ENCODE measurements at regions not wholly inside any gene's neighbourhood (a gene's known extent, or its start where the extent isn't known, plus 50 kb on each side); places are given as distances from the start of the nearest gene placed in this dataset.
A peak's percentile ranks its signal among the peaks of the same experiment; 100 is the strongest.
"Not testable (repeated sequence)": the region's sequence is repeated elsewhere in the genome, so short reads cannot be mapped to it uniquely, and the experiment has no call there.

DNA sequence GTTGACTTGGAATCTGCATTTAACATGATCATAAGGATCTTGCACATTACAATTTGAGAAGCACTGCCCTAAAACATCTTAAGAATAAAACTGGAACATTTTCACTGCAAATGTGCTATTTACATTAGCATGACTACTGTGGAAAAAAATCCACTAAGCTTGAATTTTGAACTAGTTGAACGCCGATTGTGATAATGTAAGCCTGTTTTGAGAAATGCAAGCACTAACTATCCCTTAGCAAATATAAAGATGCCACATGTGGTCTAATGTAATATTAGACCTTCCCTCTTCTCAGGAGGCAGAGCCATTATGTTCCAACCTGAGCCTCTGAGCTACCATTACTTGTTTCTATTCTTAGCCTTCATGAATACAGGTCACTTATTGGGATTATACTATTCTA is 278.0 kb downstream of the SPATA31A6 start:
- H3K4me1 Mint-ChIP-seq; H3K4me3 Mint-ChIP-seq; H3K4me1 ChIP-seq (ENCODE audit: insufficient read depth); H3K27ac Mint-ChIP-seq; H3K36me3 ChIP-seq (ENCODE audit: insufficient read depth); H2AFZ ChIP-seq; H3K9me3 Mint-ChIP-seq; H3K27me3 Mint-ChIP-seq (ENCODE audit: insufficient read depth, low read depth, poor library complexity); H3K9me2 ChIP-seq (ENCODE audit: insufficient read depth); ATAC-seq; H3K36me3 Mint-ChIP-seq (ENCODE audit: low read depth); H3K4me2 ChIP-seq; H3F3A ChIP-seq (replicated peaks; ENCODE audit: low read depth); DNase-seq (ENCODE audit: low spot score); H4K20me1 ChIP-seq (replicated peaks; ENCODE audit: insufficient read depth); H3K27me3 ChIP-seq (ENCODE audit: insufficient read depth); H3K4me3 ChIP-seq; H3K27ac ChIP-seq (ENCODE audit: low read depth); H3K79me2 ChIP-seq (replicated peaks; ENCODE audit: insufficient read depth): not testable (repeated sequence)

DNA sequence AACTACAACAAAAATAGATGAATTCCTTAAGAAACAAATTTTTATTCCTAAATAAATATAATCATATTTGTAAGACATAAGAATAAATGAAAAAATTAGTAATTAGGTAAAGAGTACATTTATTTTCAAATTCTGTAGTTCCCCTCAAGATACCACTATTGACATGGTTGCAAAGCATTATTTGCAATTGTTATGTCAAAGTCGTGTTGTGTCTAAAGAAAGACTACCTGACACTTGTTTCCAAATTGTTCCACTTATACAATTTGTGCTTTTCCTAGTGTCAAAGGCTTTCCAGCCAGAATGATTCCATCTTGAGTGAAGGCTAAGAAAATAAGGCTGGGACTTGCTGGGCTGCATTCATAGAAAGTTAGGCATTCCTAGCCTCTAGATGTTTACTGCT is 278.4 kb downstream of the SPATA31A6 start:
- H3K36me3 Mint-ChIP-seq (ENCODE audit: low read depth); H3K27ac Mint-ChIP-seq; H3K27me3 ChIP-seq (ENCODE audit: insufficient read depth); H3K4me1 ChIP-seq (ENCODE audit: insufficient read depth); H3K27me3 Mint-ChIP-seq (ENCODE audit: insufficient read depth, low read depth, poor library complexity); H3K9me2 ChIP-seq (ENCODE audit: insufficient read depth); H3K4me3 Mint-ChIP-seq; H2AFZ ChIP-seq; H3F3A ChIP-seq (replicated peaks; ENCODE audit: low read depth); H3K9me3 Mint-ChIP-seq; H4K20me1 ChIP-seq (replicated peaks; ENCODE audit: insufficient read depth); H3K4me1 Mint-ChIP-seq; DNase-seq (ENCODE audit: low spot score); H3K36me3 ChIP-seq (ENCODE audit: insufficient read depth); H3K27ac ChIP-seq (ENCODE audit: low read depth); ATAC-seq; H3K79me2 ChIP-seq (replicated peaks; ENCODE audit: insufficient read depth); H3K4me2 ChIP-seq; H3K4me3 ChIP-seq: not testable (repeated sequence)

DNA sequence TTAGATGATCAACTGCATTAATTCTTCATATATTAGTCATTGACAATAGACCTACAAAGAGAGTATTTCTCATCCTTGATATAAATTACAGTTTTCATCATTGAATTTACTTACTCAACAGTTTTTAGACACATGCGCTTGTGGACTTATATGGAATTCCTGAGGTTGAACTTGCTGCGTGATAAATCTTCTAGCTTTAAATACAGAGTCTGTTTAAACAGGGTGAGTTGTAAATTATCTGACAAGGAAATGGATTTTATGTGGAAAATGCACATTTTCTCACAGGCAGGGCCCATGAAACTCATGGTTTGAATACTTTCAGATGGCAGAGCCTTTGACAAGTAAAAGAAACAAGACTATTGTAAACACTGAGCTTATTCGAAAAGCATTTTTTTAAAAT is 280.5 kb downstream of the SPATA31A6 start:
- not testable (repeated sequence) for H4K20me1 ChIP-seq (replicated peaks; ENCODE audit: insufficient read depth); H3K4me1 ChIP-seq (ENCODE audit: insufficient read depth); H3K27me3 Mint-ChIP-seq (ENCODE audit: insufficient read depth, low read depth, poor library complexity); H3K9me3 Mint-ChIP-seq; DNase-seq (ENCODE audit: low spot score); H3K4me3 Mint-ChIP-seq; H3K4me3 ChIP-seq; H3F3A ChIP-seq (replicated peaks; ENCODE audit: low read depth); H3K4me2 ChIP-seq; H3K27ac Mint-ChIP-seq; H3K4me1 Mint-ChIP-seq; H3K36me3 ChIP-seq (ENCODE audit: insufficient read depth); H3K79me2 ChIP-seq (replicated peaks; ENCODE audit: insufficient read depth); H3K27ac ChIP-seq (ENCODE audit: low read depth); H3K9me2 ChIP-seq (ENCODE audit: insufficient read depth); H3K27me3 ChIP-seq (ENCODE audit: insufficient read depth); H3K36me3 Mint-ChIP-seq (ENCODE audit: low read depth); H2AFZ ChIP-seq; ATAC-seq

DNA sequence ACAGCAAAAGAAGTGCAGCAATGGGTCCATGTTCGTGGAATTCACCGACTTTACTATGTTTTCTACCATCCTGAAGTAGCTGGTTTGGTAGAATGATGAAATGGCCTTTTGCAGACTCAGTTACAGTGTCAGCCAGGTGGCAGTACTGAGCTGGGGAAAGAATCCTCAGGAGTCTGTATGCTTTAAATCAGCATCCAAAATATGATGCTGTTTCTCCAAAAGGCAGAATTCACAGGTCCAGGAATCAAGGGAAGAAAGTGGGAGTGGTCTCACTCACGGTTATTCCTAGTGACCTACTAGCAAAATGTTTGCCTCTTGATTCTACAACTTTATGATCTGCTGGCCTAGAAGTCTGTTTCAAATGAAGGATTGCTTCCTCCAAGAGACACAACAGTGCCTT is 287.1 kb downstream of the SPATA31A6 start:
- H3K27ac Mint-ChIP-seq; H3K36me3 ChIP-seq (ENCODE audit: insufficient read depth); H3F3A ChIP-seq (replicated peaks; ENCODE audit: low read depth); H3K4me3 Mint-ChIP-seq; H4K20me1 ChIP-seq (replicated peaks; ENCODE audit: insufficient read depth); H3K9me3 Mint-ChIP-seq; H3K4me2 ChIP-seq; H3K27ac ChIP-seq (ENCODE audit: low read depth); H3K27me3 Mint-ChIP-seq (ENCODE audit: insufficient read depth, low read depth, poor library complexity); H3K36me3 Mint-ChIP-seq (ENCODE audit: low read depth); H3K4me1 Mint-ChIP-seq; H3K4me1 ChIP-seq (ENCODE audit: insufficient read depth); H3K9me2 ChIP-seq (ENCODE audit: insufficient read depth); H3K4me3 ChIP-seq; H3K79me2 ChIP-seq (replicated peaks; ENCODE audit: insufficient read depth); H2AFZ ChIP-seq; H3K27me3 ChIP-seq (ENCODE audit: insufficient read depth); ATAC-seq: not testable (repeated sequence)
- TF ChIP-seq, protein P1, sequence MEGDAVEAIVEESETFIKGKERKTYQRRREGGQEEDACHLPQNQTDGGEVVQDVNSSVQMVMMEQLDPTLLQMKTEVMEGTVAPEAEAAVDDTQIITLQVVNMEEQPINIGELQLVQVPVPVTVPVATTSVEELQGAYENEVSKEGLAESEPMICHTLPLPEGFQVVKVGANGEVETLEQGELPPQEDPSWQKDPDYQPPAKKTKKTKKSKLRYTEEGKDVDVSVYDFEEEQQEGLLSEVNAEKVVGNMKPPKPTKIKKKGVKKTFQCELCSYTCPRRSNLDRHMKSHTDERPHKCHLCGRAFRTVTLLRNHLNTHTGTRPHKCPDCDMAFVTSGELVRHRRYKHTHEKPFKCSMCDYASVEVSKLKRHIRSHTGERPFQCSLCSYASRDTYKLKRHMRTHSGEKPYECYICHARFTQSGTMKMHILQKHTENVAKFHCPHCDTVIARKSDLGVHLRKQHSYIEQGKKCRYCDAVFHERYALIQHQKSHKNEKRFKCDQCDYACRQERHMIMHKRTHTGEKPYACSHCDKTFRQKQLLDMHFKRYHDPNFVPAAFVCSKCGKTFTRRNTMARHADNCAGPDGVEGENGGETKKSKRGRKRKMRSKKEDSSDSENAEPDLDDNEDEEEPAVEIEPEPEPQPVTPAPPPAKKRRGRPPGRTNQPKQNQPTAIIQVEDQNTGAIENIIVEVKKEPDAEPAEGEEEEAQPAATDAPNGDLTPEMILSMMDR (conservative IDR thresholded peaks at IDR 0.05; ENCODE audit: low read depth in 2 of 2): peak; percentile 51 to 57
- DNase-seq (ENCODE audit: low spot score): peak; percentile 22

All from GM23338 (cell line).